SK-MEL-5 (cell line): ENCODE measurements at regions not wholly inside any gene's neighbourhood (a gene's known extent, or its start where the extent isn't known, plus 50 kb on each side); places are given as distances from the start of the nearest gene placed in this dataset.
"Not testable (repeated sequence)": the region's sequence is repeated elsewhere in the genome, so short reads cannot be mapped to it uniquely, and the experiment has no call there.

ENCODE experiments used
- DNase-seq: peaks from one replicate; pipeline ENCODE4 v3.0.0-alpha.2; 2016; ENCODE audit warnings: low read depth, low spot score
- in situ Hi-C: cut with HindIII; loops from 2 replicates; pipeline ENCODE4 v1.10.0; 2016; ENCODE audit warnings: low sequenced_read_pairs, high pct_unique_total_duplicates, low pct_unique_long_range_greater_than_20kb

DNA sequence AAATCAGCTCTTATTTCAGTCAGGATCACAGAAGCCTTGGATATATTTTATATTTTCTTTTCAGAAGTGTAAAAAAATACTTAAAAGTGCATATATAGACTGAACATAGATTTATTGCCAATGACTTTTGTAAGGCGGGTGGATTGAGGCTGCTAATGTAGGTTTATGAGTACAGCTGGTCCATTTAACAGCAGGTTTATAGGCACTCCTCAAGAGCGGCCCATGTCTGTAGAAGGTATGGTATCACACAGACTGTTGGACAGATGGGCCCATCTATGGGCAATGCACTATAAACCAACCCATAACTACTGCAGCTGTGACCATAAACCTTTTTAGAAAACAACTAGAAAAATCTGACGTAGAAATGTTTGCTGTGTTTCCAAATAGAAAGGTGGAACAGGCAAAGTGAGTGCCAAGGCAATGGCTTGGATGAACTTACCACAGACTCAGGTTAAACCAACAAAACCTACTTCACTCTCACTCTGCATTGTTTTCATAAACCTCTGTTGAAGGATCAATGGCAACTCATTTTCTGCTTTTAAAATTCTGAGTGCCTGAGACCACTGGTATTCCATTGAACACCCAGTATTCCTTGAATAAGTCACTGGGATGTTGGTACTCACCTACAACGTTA lies 170.6 kb upstream of the EYA4 start:
- in situ Hi-C loops: no loop called here
- DNase-seq: no peak

- no peak for DNase-seq
- in situ Hi-C loops: no loop called here
Measured at GRCh38 chr6:133079901-133080300, 161.3 kb upstream of the EYA4 start.

DNA sequence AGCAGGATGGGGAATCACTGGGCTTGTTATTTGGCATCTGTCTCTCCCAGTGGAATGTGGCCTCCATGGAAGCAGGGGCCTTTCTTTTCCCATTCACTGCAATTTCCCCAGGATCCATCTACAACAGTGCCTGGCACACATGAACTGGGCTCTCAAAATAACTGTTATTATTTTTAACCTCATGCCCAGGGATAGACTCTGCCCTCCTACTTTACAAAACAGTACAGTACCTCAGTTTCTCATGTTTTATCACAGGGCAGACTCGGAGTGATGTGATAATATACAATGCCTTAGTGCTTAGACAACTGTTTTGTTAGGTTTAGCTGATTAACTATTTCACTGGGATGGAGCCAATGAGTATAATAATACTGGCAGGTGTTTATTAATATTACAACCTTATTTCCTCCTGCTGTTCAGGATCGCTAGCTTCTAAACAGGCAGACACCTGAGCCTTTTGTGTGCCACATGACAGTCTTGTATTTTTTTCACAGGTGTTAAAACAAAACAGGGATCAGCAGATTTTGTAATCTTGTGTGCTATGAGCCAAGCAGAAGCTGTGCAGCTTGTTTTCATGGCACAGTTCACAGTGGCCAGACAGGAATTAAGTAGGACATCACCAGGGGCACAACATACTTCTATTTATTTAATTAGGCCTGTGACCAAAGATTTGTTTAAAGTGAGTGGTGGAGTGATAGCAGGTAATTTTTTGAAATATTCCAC lies 157.7 kb upstream of the EYA4 start:
- no peak for DNase-seq
- in situ Hi-C loops: no loop called here

GRCh38 chr6:133085471-133085870 lies 155.7 kb upstream of the EYA4 start:
- in situ Hi-C loops: no loop called here

DNA sequence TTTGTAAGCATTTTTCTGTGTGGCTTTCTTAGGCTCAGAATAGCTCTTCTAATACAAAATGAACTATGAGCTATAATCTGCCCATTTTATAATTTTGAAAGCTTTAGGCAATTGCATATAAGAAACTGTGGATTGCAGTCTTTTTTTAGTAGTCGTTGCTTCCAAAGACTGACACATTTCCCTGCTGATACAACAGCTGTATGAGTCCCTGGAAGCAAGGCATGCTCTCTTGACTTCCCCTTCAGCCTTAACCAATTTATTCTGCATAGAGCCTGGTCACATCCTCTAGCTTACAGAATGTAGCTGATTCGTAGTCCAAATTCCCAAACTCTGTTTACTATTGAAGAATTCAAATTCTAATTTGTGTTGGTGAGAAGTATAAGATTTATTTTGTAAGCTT lies 155.3 kb upstream of the EYA4 start:
- no peak for DNase-seq
- in situ Hi-C loops: no loop called here

More at GRCh38 chr6:133085471-133085870, 155.7 kb upstream of the EYA4 start:
- DNase-seq: no peak

DNA sequence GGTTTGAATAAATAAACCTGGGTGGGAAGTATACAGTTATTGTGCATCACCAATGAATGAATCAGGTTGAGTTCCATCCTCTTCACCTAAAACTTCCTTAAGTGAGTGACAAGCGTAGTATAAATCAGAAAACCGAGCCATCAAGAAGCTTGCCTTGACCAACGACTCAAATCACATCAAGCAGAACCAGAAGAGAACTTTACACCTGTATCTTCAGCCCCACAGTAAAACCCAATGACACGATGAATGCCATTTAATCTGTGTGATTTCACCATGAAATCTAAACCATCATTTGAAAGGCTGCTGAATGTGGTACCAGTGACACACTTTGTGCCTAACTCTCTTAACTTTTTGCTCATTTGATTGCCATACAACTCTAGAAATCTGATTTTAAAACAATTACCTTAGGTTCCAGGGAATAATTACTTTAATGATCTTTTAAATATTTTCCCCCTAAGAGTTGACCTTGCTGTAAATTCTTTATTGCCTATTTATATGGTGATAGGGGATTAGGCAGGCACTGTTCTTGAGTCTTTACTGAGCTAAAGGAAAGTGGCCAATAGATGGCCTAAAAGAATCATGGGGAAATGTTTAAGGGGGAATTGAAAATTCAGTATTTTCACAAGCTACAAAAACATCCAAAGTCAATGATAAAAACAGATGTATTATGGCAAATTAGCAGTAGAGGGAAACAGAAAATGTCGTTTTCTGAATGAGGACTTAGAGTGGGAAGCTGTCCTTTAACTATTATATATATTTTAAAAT lies 152.0 kb upstream of the EYA4 start:
- no peak for DNase-seq
- in situ Hi-C loops: no loop called here

- in situ Hi-C loops: no loop called here
- DNase-seq: no peak
Measured at GRCh38 chr6:133092199-133092598, 149.0 kb upstream of the EYA4 start.

DNA sequence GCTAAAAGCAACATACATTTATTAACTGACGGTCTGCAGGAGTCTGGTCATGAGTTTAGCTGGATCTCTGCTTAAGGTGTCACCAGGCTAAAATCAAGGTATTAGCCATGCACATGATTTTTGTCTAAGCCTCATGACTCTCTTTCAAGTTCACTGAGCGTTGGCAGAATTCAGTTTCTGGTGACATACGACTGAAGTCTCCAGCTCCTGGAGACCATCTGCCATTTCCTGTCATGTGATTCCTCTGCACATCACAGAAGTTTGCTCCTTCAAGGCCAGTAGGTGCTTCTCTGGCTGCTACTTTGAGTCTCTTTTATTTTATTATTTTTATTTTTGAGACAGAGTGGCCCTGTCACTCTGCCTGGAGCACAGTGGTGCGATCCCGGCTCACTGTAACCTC lies 148.4 kb upstream of the EYA4 start:
- DNase-seq: no peak
- in situ Hi-C loops: no loop called here

DNA sequence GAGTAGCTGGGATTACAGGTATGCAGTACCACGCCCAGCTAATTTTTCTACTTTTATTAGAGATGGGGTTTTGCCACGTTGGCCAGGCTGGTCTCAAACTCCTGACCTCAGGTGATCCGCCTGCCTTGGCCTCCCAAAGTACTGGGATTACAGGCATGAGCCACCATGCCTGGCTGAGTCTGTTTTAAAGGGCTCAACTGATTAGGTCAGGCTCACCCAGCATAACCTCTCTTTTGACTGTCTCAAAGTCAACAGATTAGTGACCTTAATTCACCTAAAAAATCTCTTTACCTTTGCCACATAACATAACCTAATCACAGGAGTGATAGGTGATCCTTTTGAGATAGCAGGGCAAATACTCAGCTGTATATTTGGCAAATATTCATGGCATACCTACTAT lies 147.9 kb upstream of the EYA4 start:
- DNase-seq, in situ Hi-C loops: not testable (repeated sequence)

DNA sequence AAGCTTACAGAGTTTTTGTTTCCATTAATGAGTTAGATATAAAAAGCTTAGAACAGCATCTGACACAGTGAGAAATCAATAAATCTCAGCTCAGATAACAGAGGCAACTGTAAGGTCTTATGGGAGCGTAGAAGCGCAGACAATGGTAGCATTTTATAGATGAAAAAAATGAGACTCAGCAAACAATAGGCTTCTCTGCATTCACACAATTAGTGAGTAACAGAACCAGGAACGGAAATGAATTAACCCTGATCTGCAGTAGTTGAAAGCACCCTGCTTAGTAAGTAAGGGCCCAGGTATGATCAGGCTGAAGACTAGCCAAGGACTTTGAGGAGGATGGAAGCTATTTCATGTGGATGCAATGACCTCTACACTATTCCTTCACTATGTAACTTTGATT lies 147.2 kb upstream of the EYA4 start:
- in situ Hi-C loops: no loop called here
- DNase-seq: peak; percentile 90

DNA sequence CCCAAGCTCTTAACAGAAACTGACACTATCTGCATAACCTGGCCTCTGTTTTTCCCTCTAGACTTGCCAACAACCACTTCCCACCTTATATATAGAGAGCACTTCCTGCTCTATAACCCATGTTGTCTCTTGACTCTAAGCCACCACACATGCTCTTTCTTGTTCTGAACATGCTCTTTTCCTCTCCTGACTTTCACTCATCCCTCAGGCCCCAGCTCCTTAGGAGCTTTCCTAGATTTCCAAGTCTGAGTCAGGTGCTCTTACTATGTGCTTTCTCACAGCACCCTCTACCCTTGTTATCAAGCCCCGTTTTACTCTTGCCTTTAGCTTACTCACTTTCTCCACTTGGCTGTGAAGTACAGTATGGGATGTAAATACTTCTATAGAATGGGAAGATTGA lies 143.9 kb upstream of the EYA4 start:
- in situ Hi-C loops: no loop called here
- no peak for DNase-seq

GRCh38 chr6:133099573-133099972 lies 141.6 kb upstream of the EYA4 start:
- in situ Hi-C loops: no loop called here
- DNase-seq: peak; percentile 96

- DNase-seq: no peak
- in situ Hi-C loops: no loop called here
Measured at GRCh38 chr6:133100865-133101264, 140.3 kb upstream of the EYA4 start.

DNA sequence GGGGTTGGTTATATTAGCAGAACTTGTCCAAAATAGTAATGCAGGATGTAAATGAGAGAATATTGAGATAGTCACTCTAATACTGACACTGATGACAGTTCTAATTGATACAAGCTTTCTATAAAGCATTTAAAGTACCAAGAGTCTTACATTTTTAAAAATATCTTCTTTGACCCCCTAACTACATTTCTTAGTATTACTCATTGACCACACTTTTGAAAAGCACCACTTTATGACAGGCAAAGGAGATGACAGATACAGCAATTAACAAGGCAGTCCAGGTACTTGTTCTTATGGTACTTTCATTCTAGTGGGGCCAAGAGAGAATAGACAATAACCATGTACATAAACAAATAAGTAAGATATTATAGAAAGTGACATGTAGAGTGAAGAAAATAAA lies 139.4 kb upstream of the EYA4 start:
- in situ Hi-C loops: no loop called here
- DNase-seq: no peak

GRCh38 chr6:133106934-133107333 lies 134.2 kb upstream of the EYA4 start:
- in situ Hi-C loops: no loop called here
- no peak for DNase-seq

DNA sequence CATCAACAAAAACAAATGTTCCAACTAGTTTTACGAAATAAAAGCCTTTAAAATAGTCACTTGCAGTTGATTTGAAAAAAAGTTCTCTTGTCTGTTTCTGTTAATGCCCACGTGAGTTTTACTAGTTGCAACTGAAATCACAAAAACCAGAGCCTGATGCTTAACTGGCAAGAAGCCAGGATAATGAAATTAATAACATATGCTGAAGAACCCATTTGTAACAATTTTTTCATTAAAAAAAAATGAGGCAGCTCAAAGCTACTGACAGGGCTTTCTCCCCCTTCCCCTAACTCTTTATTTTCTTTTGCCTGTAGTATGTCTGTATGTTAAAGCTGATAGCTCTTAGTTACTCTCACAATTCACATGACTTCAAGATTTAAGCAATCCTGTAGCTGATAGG lies 132.7 kb upstream of the EYA4 start:
- DNase-seq: no peak

GRCh38 chr6:133114973-133115372 lies 126.2 kb upstream of the EYA4 start:
- in situ Hi-C loops: no loop called here
- DNase-seq: no peak

More for the DNA sequence above, 132.7 kb upstream of the EYA4 start:
- in situ Hi-C loops: no loop called here

DNA sequence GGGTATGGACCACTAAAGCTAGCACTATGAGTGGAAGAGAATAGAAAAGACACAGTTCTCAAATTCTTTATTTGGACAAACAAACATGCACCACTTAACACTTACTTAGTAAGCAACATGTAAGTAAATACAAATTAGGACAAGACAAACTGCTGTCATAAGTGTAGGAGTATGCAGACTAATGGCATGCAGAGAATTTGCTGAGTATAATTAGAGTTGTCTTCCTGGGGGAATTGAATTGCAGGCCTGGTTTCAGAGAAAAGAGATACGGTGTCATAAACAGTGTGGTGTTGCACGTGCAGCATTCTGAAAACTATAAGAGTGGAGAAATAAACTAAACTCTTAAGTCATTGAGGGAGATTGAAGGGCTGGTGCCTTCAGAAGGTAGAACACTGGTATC lies 125.2 kb upstream of the EYA4 start:
- in situ Hi-C loops: no loop called here
- DNase-seq: no peak

DNA sequence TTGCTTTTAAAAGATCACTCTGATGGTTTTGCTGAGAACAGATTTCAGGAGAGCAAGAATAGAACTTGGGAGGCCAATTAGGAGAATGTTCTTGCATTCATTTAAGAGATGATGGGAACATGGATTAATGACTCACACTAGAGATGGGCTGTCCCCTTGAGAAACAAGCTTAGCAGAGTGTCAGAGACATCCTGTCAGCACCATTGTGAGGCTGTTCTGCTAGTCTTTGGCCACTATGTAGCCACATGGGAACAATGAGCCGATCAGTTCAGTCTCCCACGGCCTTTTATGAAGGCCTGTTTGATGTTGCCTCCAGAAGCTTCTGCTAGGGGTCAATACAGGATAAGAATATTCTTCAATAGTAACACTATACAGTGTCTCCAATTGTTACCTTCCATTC lies 113.0 kb upstream of the EYA4 start:
- in situ Hi-C loops: no loop called here
- peak; percentile 34 for DNase-seq
